Testis (tissue), 2 donors: ENCODE measurements at regions not wholly inside any gene's neighbourhood (a gene's known extent, or its start where the extent isn't known, plus 50 kb on each side); places are given as distances from the start of the nearest gene placed in this dataset.

Experiments used
- POLR2A ChIP-seq: fragments of 450-650 bp; IDR thresholded peaks from one replicate; pipeline ENCODE4 v1.6.1; 2017; ENCODE audit warnings: antibody characterized with exemption, mild to moderate bottlenecking, moderate library complexity
- TF ChIP-seq, protein P1 (sequence below), 3 experiments: fragments of 450-650 bp in 2 of 3; fragments of 200-600 bp in 1 of 3; sonication (generic) in 1 of 3; IDR thresholded peaks; one replicate each; pipeline ENCODE4 v1.5.1; 2016 to 2019; ENCODE audit warnings: antibody characterized with exemption in 3 of 3, mild to moderate bottlenecking in 2 of 3, moderate library complexity in 1 of 3

DNA sequence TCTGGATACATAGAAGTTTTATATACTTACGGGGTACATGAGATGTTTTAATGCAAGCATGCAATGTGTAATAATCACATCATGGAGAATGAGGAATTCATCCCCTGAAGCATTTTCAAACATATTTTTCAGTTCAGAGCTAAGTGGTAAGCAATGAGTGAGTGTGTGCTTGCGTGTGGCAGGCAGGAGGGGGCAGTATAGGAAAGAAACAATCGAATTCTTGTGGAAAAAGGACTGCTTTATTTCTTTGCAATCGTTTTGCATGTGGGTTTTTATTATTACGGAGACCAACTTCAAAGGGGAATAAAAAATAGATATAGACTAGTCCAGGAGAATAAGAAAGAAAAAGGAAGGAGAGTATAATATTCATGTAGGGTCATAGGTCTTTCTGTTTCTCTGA lies 271.6 kb downstream of the CHL1 start:
- TF ChIP-seq, protein P1, sequence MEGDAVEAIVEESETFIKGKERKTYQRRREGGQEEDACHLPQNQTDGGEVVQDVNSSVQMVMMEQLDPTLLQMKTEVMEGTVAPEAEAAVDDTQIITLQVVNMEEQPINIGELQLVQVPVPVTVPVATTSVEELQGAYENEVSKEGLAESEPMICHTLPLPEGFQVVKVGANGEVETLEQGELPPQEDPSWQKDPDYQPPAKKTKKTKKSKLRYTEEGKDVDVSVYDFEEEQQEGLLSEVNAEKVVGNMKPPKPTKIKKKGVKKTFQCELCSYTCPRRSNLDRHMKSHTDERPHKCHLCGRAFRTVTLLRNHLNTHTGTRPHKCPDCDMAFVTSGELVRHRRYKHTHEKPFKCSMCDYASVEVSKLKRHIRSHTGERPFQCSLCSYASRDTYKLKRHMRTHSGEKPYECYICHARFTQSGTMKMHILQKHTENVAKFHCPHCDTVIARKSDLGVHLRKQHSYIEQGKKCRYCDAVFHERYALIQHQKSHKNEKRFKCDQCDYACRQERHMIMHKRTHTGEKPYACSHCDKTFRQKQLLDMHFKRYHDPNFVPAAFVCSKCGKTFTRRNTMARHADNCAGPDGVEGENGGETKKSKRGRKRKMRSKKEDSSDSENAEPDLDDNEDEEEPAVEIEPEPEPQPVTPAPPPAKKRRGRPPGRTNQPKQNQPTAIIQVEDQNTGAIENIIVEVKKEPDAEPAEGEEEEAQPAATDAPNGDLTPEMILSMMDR (IDR thresholded peaks at IDR 0.05) = peak in 1 of 3 experiments; percentile 32
- TF ChIP-seq POLR2A = no peak
